ENCODE measurements at regions not wholly inside any gene's neighbourhood (a gene's known extent, or its start where the extent isn't known, plus 50 kb on each side); places are given as distances from the start of the nearest gene placed in this dataset.
"Not testable (repeated sequence)": the region's sequence is repeated elsewhere in the genome, so short reads cannot be mapped to it uniquely, and the experiment has no call there.

DNA sequence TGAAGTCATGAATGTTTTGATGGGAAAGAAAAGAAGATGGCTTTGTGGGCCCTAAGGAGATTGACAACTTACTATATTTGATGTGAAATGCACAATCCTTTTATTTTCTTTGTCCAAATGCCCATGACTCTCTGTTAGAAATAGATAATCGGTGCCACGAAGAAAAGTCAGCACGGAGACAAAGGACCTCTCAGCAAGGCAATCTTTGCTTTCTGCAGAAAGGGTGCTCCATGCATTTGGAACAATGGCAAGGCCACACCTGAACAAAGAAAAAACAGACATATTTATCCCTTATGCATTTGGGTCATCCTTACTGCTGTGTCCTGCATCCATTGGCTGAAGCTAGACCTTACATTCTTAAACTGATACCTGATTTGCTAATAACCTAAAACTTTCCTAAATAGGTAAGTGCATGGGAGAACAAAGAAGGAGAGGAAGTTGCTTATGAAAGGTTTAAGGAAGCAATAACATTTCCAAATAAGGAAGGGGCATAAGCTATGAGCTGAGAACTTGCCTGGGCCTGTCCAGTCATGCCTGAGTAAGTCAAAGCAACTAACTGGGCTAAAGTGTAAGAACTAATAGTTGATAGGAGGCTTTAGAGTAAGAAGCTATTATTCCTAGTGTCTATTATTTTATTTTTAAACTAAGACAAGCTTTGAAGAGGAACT is 158.0 kb upstream of the LMNTD1 start:
- not testable (repeated sequence) for TF ChIP-seq POLR2A (IDR thresholded peaks at IDR 0.05; ENCODE audit: extremely low read depth, insufficient read length)
- TF ChIP-seq, protein P1, sequence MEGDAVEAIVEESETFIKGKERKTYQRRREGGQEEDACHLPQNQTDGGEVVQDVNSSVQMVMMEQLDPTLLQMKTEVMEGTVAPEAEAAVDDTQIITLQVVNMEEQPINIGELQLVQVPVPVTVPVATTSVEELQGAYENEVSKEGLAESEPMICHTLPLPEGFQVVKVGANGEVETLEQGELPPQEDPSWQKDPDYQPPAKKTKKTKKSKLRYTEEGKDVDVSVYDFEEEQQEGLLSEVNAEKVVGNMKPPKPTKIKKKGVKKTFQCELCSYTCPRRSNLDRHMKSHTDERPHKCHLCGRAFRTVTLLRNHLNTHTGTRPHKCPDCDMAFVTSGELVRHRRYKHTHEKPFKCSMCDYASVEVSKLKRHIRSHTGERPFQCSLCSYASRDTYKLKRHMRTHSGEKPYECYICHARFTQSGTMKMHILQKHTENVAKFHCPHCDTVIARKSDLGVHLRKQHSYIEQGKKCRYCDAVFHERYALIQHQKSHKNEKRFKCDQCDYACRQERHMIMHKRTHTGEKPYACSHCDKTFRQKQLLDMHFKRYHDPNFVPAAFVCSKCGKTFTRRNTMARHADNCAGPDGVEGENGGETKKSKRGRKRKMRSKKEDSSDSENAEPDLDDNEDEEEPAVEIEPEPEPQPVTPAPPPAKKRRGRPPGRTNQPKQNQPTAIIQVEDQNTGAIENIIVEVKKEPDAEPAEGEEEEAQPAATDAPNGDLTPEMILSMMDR (IDR thresholded peaks at IDR 0.05; ENCODE audit: low read depth, low read length): not testable (repeated sequence)
